Esophagus muscularis mucosa (tissue), 4 donors: ENCODE measurements at regions not wholly inside any gene's neighbourhood (a gene's known extent, or its start where the extent isn't known, plus 50 kb on each side); places are given as distances from the start of the nearest gene placed in this dataset.

Source experiments
- DNase-seq: peaks from one replicate; pipeline ENCODE4 v3.0.0-alpha.2; 2017; ENCODE audit errors: extremely low spot score
- H3K27ac ChIP-seq, 4 donors: fragments of 200-600 bp; sonication (generic); replicated peaks in 1 of 4; 1 replicate in 3 of 4; 2 replicates in 1 of 4; pipeline ENCODE4 v1.5.1; 2016 to 2019; ENCODE audit warnings: mild to moderate bottlenecking in 1 of 4
- H3K27me3 ChIP-seq, 4 donors: fragments of 200-600 bp; sonication (generic); one replicate each; pipeline versions ENCODE4 v1.5.1 to v1.6.0; 2016 to 2019
- H3K36me3 ChIP-seq, 4 donors: fragments of 200-600 bp; sonication (generic); one replicate each; pipeline ENCODE4 v1.5.1; 2016 to 2019
- H3K4me1 ChIP-seq, 4 donors: fragments of 200-600 bp; sonication (generic); one replicate each; pipeline ENCODE4 v1.5.1; 2016 to 2019
- H3K4me3 ChIP-seq, 4 donors: fragments of 200-600 bp; sonication (generic); 1 replicate in 2 of 4; 2 replicates in 2 of 4; pipeline ENCODE4 v1.5.1; 2016 to 2019; ENCODE audit warnings: mild to moderate bottlenecking in 4 of 4, moderate library complexity in 1 of 4
- H3K9me3 ChIP-seq, 4 donors: fragments of 200-600 bp; sonication (generic); 1 replicate in 3 of 4; 2 replicates in 1 of 4; pipeline ENCODE4 v1.5.1; 2016 to 2019
- CTCF ChIP-seq, 3 experiments: fragments of 200-600 bp in 2 of 3; fragments of 450-650 bp in 1 of 3; sonication (generic) in 2 of 3; IDR thresholded peaks; one replicate each; pipeline ENCODE4 v1.5.1; 2017 to 2019; ENCODE audit warnings: antibody characterized with exemption in 3 of 3, mild to moderate bottlenecking in 2 of 3, moderate library complexity in 1 of 3
- EP300 ChIP-seq: sonication (generic); formaldehyde crosslinking; IDR thresholded peaks from one replicate; pipeline ENCODE4 v1.6.1; 2017; ENCODE audit warnings: antibody characterized with exemption
- POLR2A ChIP-seq: fragments of 450-650 bp; IDR thresholded peaks from one replicate; pipeline ENCODE4 v1.6.1; 2017; ENCODE audit warnings: antibody characterized with exemption, moderate library complexity, mild to moderate bottlenecking, low read depth
- POLR2AphosphoS5 ChIP-seq, 2 donors: sonication (generic); formaldehyde crosslinking; IDR thresholded peaks; one replicate each; pipeline ENCODE4 v1.6.1; 2017; ENCODE audit warnings: antibody characterized with exemption in 2 of 2
- WGBS: methylation state at CpG from one replicate; pipeline ENCODE4 v1.1.5; 2018; 5-methylcytosine and 5-hydroxymethylcytosine counted together
- intact Hi-C: fragments of 100-400 bp; cut with DNase I; formaldehyde crosslinking; loops from one replicate; pipeline ENCODE4 v1.15.1; 2023

GRCh38 chr12:11998944-11999315 lies 71.8 kb upstream of the BCL2L14 start:
- no peak for DNase-seq
- intact Hi-C loops = no loop called here
- Histone ChIP-seq H3K27ac (no peak overlapping the region), H3K9me3 (no peaks in the 10 kb centered on the region), H3K4me1 (no peaks in the 10 kb centered on the region), H3K36me3 (no peaks in the 10 kb centered on the region), H3K27me3 (no peaks in the 10 kb centered on the region), H3K4me3 (no peak overlapping the region)
- TF ChIP-seq POLR2A = no peak
- TF ChIP-seq EP300 = no peak
- no peak for TF ChIP-seq POLR2AphosphoS5 (IDR thresholded peaks at IDR 0.05)
- WGBS = 100% methylated on average over 1 of the region's 1 CpG

GRCh38 chr12:12003609-12004008 lies 67.1 kb upstream of the BCL2L14 start:
- H3K36me3 ChIP-seq = no peaks in the 10 kb centered on the region
- H3K4me3 ChIP-seq = no peak overlapping the region
- H3K27me3 ChIP-seq = no peaks in the 10 kb centered on the region
- intact Hi-C loops = no loop called here
- H3K4me1 ChIP-seq = no peaks in the 10 kb centered on the region
- DNase-seq = no peak
- no peak for TF ChIP-seq CTCF (IDR thresholded peaks at IDR 0.05)
- H3K27ac ChIP-seq = no peak overlapping the region
- H3K9me3 ChIP-seq = no peaks in the 10 kb centered on the region
- 93% methylated on average over 5 of the region's 5 CpGs for WGBS

GRCh38 chr12:12004524-12004923 lies 66.2 kb upstream of the BCL2L14 start:
- 74% methylated on average over 3 of the region's 3 CpGs for WGBS
- intact Hi-C loops = no loop called here
- no peak for DNase-seq
- TF ChIP-seq POLR2A = no peak
- TF ChIP-seq EP300 = no peak
- TF ChIP-seq CTCF (IDR thresholded peaks at IDR 0.05) = no peak
- no peak for TF ChIP-seq POLR2AphosphoS5 (IDR thresholded peaks at IDR 0.05)
- Histone ChIP-seq H3K27me3 (no peaks in the 10 kb centered on the region), H3K9me3 (no peaks in the 10 kb centered on the region), H3K4me1 (peaks cover 0 to under 1% (median 0%) of the 10 kb centered on the region in 4 donors), H3K27ac (no peak overlapping the region), H3K36me3 (no peaks in the 10 kb centered on the region), H3K4me3 (no peak overlapping the region)

- 92% methylated on average over 7 of the region's 7 CpGs for WGBS
- DNase-seq = no peak
- no peaks in the 10 kb centered on the region for H3K27me3 ChIP-seq
These were observed 63.6 kb upstream of the BCL2L14 start for GRCh38 chr12:12007001-12007712.

GRCh38 chr12:12007713-12008231 lies 63.0 kb upstream of the BCL2L14 start:
- Histone ChIP-seq H3K9me3 (no peaks in the 10 kb centered on the region), H3K4me3 (no peak overlapping the region), H3K36me3 (no peaks in the 10 kb centered on the region), H3K27ac (no peak overlapping the region), H3K27me3 (no peaks in the 10 kb centered on the region), H3K4me1 (peaks cover 0 to 15% (median 9%) of the 10 kb centered on the region in 4 donors)
- intact Hi-C loops = no loop called here
- WGBS = 92% methylated on average over 9 of the region's 9 CpGs
- DNase-seq = no peak
- no peak for TF ChIP-seq POLR2AphosphoS5 (IDR thresholded peaks at IDR 0.05)
- TF ChIP-seq POLR2A = no peak
- no peak for TF ChIP-seq EP300
- no peak for TF ChIP-seq CTCF (IDR thresholded peaks at IDR 0.05)

More at GRCh38 chr12:12007001-12007712, 63.6 kb upstream of the BCL2L14 start:
- no peaks in the 10 kb centered on the region for H3K36me3 ChIP-seq
- H3K27ac ChIP-seq = no peak overlapping the region
- H3K9me3 ChIP-seq = no peaks in the 10 kb centered on the region
- intact Hi-C loops = no loop called here
- no peak overlapping the region for H3K4me3 ChIP-seq
- peaks cover 0 to 15% (median 9%) of the 10 kb centered on the region in 4 donors for H3K4me1 ChIP-seq
- TF ChIP-seq POLR2AphosphoS5 (IDR thresholded peaks at IDR 0.05) = no peak
- TF ChIP-seq CTCF (IDR thresholded peaks at IDR 0.05) = no peak
- TF ChIP-seq POLR2A = no peak
- no peak for TF ChIP-seq EP300
